ENCODE measurements at regions not wholly inside any gene's neighbourhood (a gene's known extent, or its start where the extent isn't known, plus 50 kb on each side); places are given as distances from the start of the nearest gene placed in this dataset.
A peak's percentile ranks its signal among the peaks of the same experiment; 100 is the strongest.
"Not testable (repeated sequence)": the region's sequence is repeated elsewhere in the genome, so short reads cannot be mapped to it uniquely, and the experiment has no call there.

GRCh38 chr6:159594106-159594749 is 98.8 kb downstream of the SOD2 start:
- no peak for DNase-seq

GRCh38 chr6:159590835-159591234 is 102.2 kb downstream of the SOD2 start:
- no peak for DNase-seq

- DNase-seq = no peak
Observed at GRCh38 chr6:159586684-159587083, 106.4 kb downstream of the SOD2 start.

- DNase-seq = no peak
Observed at GRCh38 chr6:159582736-159583135, 110.3 kb downstream of the SOD2 start.

GRCh38 chr6:159578629-159579028 is 114.4 kb downstream of the SOD2 start:
- no peak for DNase-seq

GRCh38 chr6:159577564-159577963 is 115.5 kb downstream of the SOD2 start:
- no peak for DNase-seq

GRCh38 chr6:159572439-159573110 is 120.5 kb downstream of the SOD2 start:
- DNase-seq = no peak

- no peak for DNase-seq
Observed at GRCh38 chr6:159565181-159565710, 127.8 kb downstream of the SOD2 start.

- no peak for DNase-seq
Observed at GRCh38 chr6:159564456-159564855, 128.6 kb downstream of the SOD2 start.

GRCh38 chr6:159557031-159557430 is 136.0 kb downstream of the SOD2 start:
- DNase-seq = no peak

GRCh38 chr6:159555082-159555875 is 137.8 kb downstream of the SOD2 start:
- DNase-seq = no peak

- DNase-seq = no peak
Observed at GRCh38 chr6:159541296-159541695, 151.7 kb downstream of the SOD2 start.

GRCh38 chr6:159540883-159541282 is 152.2 kb downstream of the SOD2 start:
- DNase-seq = no peak

- no peak for DNase-seq
Observed at GRCh38 chr6:159540152-159540551, 152.9 kb downstream of the SOD2 start.

- DNase-seq = not testable (repeated sequence)
Observed at GRCh38 chr6:159538031-159538430, 155.0 kb downstream of the SOD2 start.

- no peak for DNase-seq
Observed at GRCh38 chr6:159535656-159536350, 157.2 kb downstream of the SOD2 start.

- DNase-seq = no peak
Observed at GRCh38 chr6:159533568-159533967, 159.5 kb downstream of the SOD2 start.

GRCh38 chr6:159533016-159533415 is 160.0 kb downstream of the SOD2 start:
- no peak for DNase-seq

- DNase-seq = no peak
Observed at GRCh38 chr6:159532155-159532554, 160.9 kb downstream of the SOD2 start.

- no peak for DNase-seq
Observed at GRCh38 chr6:159529934-159530333, 163.1 kb downstream of the SOD2 start.

- no peak for DNase-seq
Observed at GRCh38 chr6:159527351-159527750, 165.7 kb downstream of the SOD2 start.

- peak; percentile 10 to 48 for DNase-seq
Observed at GRCh38 chr6:159525445-159526025, 167.5 kb downstream of the SOD2 start.

All from inflammatory macrophage treated with lipopolysaccharide for 1 hour (primary cell).